ENCODE measurements at regions not wholly inside any gene's neighbourhood (a gene's known extent, or its start where the extent isn't known, plus 50 kb on each side); places are given as distances from the start of the nearest gene placed in this dataset.

DNA sequence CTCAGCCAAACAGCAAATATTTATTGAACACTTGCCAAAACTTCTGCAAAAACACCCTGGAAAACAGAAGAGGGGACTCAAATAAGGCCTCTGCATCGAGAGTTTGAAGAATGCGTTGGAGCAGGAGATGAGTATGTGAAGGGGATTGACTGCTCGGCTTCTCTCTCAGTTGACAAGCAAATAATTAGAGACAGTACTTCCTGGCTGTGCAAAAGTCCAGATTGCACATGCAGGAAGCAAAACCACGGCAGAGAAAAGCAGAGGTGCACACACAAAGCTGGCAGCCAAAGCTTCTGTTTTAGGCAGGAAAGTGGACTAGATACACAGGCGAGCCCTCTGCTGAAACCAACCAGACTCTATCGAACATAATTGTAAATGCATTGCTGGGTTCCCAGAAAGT lies 343.6 kb upstream of the MGMT start:
- intact Hi-C loops (cut with micrococcal nuclease) (no loop called here), dilution Hi-C loops (cut with MboI; ENCODE audit: extremely low pct_ligation_motif_present, low sequenced_read_pairs) (no loop called here)
- H3K9ac ChIP-seq (replicated peaks; ENCODE audit: extremely low read depth, insufficient read depth, low read length), result no peak overlapping the region
- no TSS peak for BruUV-seq (replicated peaks)
- H3K9me3 ChIP-seq (replicated peaks; ENCODE audit: control insufficient read depth, insufficient read depth, low read length), result no peaks in the 10 kb centered on the region
- H3K4me2 ChIP-seq (ENCODE audit: insufficient read depth, low read length), result no peak overlapping the region
- no peaks in the 10 kb centered on the region for H4K20me1 ChIP-seq (replicated peaks; ENCODE audit: control insufficient read depth, extremely low read depth, insufficient read depth, low read length)
- no peak for TF ChIP-seq MYC (IDR thresholded peaks at IDR 0.05; ENCODE audit: low read depth, low read length)
- ChIA-PET POLR2A (no interaction called here), CTCF (no interaction called here)
- H3K4me1 ChIP-seq (ENCODE audit: control insufficient read depth, extremely low read depth, insufficient read depth, low read length), result no peaks in the 10 kb centered on the region
- DNase-seq (ENCODE audit: low read depth, low spot score), result no peak
- no peak overlapping the region for H3K4me3 ChIP-seq (replicated peaks in 1 of 3; ENCODE audit: insufficient read depth in 1 of 3, low read depth in 1 of 3, low read length in 3 of 3)
- no peaks in the 10 kb centered on the region for H3K27me3 ChIP-seq (ENCODE audit: control insufficient read depth in 2 of 2, insufficient read depth in 2 of 2, low read length in 2 of 2)
- no peaks in the 10 kb centered on the region for H3K9me1 ChIP-seq (replicated peaks; ENCODE audit: control insufficient read depth, extremely low read depth, insufficient read depth, low read length)
- no peaks in the 10 kb centered on the region for H3K36me3 ChIP-seq (ENCODE audit: control insufficient read depth in 2 of 2, extremely low read depth in 1 of 2, insufficient read depth in 2 of 2, low read length in 2 of 2)
- H3K79me2 ChIP-seq (ENCODE audit: control insufficient read depth, insufficient read depth, low read length), result no peaks in the 10 kb centered on the region
- H2AFZ ChIP-seq (ENCODE audit: low read depth, low read length), result no peak overlapping the region
- H3K27ac ChIP-seq (ENCODE audit: insufficient read depth, low read depth, low read length), result no peak overlapping the region
- no peak for FAIRE-seq

DNA sequence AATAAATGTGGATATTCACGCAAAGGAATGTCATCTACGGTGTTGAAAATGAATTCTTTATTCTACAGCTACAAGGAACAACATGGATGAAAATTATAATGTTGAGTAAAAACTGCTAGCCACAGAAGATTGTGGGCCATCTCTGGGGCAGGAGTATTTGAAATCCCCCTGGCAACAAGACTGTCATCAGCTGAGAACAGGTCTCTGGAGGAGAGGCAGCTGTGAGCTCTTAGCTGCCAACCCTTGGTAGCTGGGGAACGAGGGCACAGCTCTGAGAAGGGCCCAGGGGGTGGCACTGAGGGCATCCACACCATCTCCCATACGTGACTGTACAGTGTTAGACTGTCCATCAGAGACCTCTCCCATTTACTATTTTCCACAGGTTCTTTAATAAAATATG lies 340.1 kb upstream of the MGMT start:
- no peaks in the 10 kb centered on the region for H3K79me2 ChIP-seq (ENCODE audit: control insufficient read depth, insufficient read depth, low read length)
- FAIRE-seq (no peak), DNase-seq (ENCODE audit: low read depth, low spot score) (no peak)
- dilution Hi-C loops (cut with MboI; ENCODE audit: extremely low pct_ligation_motif_present, low sequenced_read_pairs) (no loop called here), intact Hi-C loops (cut with micrococcal nuclease) (no loop called here)
- no peak overlapping the region for H3K27ac ChIP-seq (ENCODE audit: insufficient read depth, low read depth, low read length)
- POLR2A ChIA-PET, result no interaction called here
- TF ChIP-seq EZH2 (IDR thresholded peaks at IDR 0.05; ENCODE audit: borderline replicate concordance, low read depth, low read length, severe bottlenecking) (no peak), MYC (IDR thresholded peaks at IDR 0.05; ENCODE audit: low read depth, low read length) (no peak), GATA2 (IDR thresholded peaks at IDR 0.05; ENCODE audit: insufficient read depth, insufficient read length, low read depth, low read length) (no peak), JUN (IDR thresholded peaks at IDR 0.05; ENCODE audit: borderline replicate concordance, insufficient read depth, insufficient read length, low read depth) (no peak), POLR2AphosphoS5 (IDR thresholded peaks at IDR 0.05; ENCODE audit: insufficient read depth, low read depth, low read length) (no peak), FOS (IDR thresholded peaks at IDR 0.05; ENCODE audit: borderline replicate concordance, insufficient read depth, low read length) (no peak), POLR2A (IDR thresholded peaks at IDR 0.05; ENCODE audit: low read depth, low read length) (no peak)
- TF ChIP-seq, protein P1, sequence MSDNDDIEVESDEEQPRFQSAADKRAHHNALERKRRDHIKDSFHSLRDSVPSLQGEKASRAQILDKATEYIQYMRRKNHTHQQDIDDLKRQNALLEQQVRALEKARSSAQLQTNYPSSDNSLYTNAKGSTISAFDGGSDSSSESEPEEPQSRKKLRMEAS (IDR thresholded peaks at IDR 0.05; ENCODE audit: insufficient read depth, insufficient read length), result no peak
- TF ChIP-seq, protein P2, sequence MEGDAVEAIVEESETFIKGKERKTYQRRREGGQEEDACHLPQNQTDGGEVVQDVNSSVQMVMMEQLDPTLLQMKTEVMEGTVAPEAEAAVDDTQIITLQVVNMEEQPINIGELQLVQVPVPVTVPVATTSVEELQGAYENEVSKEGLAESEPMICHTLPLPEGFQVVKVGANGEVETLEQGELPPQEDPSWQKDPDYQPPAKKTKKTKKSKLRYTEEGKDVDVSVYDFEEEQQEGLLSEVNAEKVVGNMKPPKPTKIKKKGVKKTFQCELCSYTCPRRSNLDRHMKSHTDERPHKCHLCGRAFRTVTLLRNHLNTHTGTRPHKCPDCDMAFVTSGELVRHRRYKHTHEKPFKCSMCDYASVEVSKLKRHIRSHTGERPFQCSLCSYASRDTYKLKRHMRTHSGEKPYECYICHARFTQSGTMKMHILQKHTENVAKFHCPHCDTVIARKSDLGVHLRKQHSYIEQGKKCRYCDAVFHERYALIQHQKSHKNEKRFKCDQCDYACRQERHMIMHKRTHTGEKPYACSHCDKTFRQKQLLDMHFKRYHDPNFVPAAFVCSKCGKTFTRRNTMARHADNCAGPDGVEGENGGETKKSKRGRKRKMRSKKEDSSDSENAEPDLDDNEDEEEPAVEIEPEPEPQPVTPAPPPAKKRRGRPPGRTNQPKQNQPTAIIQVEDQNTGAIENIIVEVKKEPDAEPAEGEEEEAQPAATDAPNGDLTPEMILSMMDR (IDR thresholded peaks at IDR 0.05; ENCODE audit: extremely low read depth in 1 of 2, insufficient read depth in 1 of 2, low read depth in 1 of 2, low read length in 2 of 2), result no peak
- H2AFZ ChIP-seq (ENCODE audit: low read depth, low read length), result no peak overlapping the region
- H3K9ac ChIP-seq (replicated peaks; ENCODE audit: extremely low read depth, insufficient read depth, low read length), result no peak overlapping the region
- H3K36me3 ChIP-seq (ENCODE audit: control insufficient read depth in 2 of 2, extremely low read depth in 1 of 2, insufficient read depth in 2 of 2, low read length in 2 of 2), result no peaks in the 10 kb centered on the region
- no peaks in the 10 kb centered on the region for H3K4me1 ChIP-seq (ENCODE audit: control insufficient read depth, extremely low read depth, insufficient read depth, low read length)
- no peak overlapping the region for H3K4me3 ChIP-seq (replicated peaks in 1 of 3; ENCODE audit: insufficient read depth in 1 of 3, low read depth in 1 of 3, low read length in 3 of 3)
- no peak overlapping the region for H3K4me2 ChIP-seq (ENCODE audit: insufficient read depth, low read length)
- no peaks in the 10 kb centered on the region for H3K27me3 ChIP-seq (ENCODE audit: control insufficient read depth in 2 of 2, insufficient read depth in 2 of 2, low read length in 2 of 2)
- H3K9me3 ChIP-seq (replicated peaks; ENCODE audit: control insufficient read depth, insufficient read depth, low read length), result no peaks in the 10 kb centered on the region
- no peaks in the 10 kb centered on the region for H4K20me1 ChIP-seq (replicated peaks; ENCODE audit: control insufficient read depth, extremely low read depth, insufficient read depth, low read length)
- BruUV-seq (replicated peaks), result no TSS peak
- CTCF ChIA-PET, result no interaction called here
- H3K9me1 ChIP-seq (replicated peaks; ENCODE audit: control insufficient read depth, extremely low read depth, insufficient read depth, low read length), result no peaks in the 10 kb centered on the region
